Esophagus muscularis mucosa (tissue), 3 donors: ENCODE measurements at regions not wholly inside any gene's neighbourhood (a gene's known extent, or its start where the extent isn't known, plus 50 kb on each side); places are given as distances from the start of the nearest gene placed in this dataset.

Experiments used
- CTCF ChIP-seq, 3 experiments: fragments of 200-600 bp in 2 of 3; fragments of 450-650 bp in 1 of 3; sonication (generic) in 2 of 3; IDR thresholded peaks; one replicate each; pipeline ENCODE4 v1.5.1; 2017 to 2019; ENCODE audit warnings: antibody characterized with exemption in 3 of 3, mild to moderate bottlenecking in 2 of 3, moderate library complexity in 1 of 3
- POLR2A ChIP-seq: fragments of 450-650 bp; IDR thresholded peaks from one replicate; pipeline ENCODE4 v1.6.1; 2017; ENCODE audit warnings: antibody characterized with exemption, moderate library complexity, mild to moderate bottlenecking, low read depth

GRCh38 chr15:81660976-81661375 is 287.0 kb upstream of the TMC3 start:
- no peak for TF ChIP-seq CTCF (IDR thresholded peaks at IDR 0.05)
- no peak for TF ChIP-seq POLR2A
